GM10266 (cell line): ENCODE measurements at regions not wholly inside any gene's neighbourhood (a gene's known extent, or its start where the extent isn't known, plus 50 kb on each side); places are given as distances from the start of the nearest gene placed in this dataset.

Source experiments
- DNase-seq: peaks from one replicate; pipeline ENCODE4 v3.0.0; 2012; ENCODE audit errors: extremely low spot score
- TF ChIP-seq, protein P1 (sequence below): IDR thresholded peaks from 2 replicates; pipeline ENCODE4 v1.5.1; 2012; ENCODE audit warnings: mild to moderate bottlenecking, low read depth; ENCODE audit not compliant: control insufficient read depth, insufficient read depth; ENCODE audit errors: missing control alignments

DNA sequence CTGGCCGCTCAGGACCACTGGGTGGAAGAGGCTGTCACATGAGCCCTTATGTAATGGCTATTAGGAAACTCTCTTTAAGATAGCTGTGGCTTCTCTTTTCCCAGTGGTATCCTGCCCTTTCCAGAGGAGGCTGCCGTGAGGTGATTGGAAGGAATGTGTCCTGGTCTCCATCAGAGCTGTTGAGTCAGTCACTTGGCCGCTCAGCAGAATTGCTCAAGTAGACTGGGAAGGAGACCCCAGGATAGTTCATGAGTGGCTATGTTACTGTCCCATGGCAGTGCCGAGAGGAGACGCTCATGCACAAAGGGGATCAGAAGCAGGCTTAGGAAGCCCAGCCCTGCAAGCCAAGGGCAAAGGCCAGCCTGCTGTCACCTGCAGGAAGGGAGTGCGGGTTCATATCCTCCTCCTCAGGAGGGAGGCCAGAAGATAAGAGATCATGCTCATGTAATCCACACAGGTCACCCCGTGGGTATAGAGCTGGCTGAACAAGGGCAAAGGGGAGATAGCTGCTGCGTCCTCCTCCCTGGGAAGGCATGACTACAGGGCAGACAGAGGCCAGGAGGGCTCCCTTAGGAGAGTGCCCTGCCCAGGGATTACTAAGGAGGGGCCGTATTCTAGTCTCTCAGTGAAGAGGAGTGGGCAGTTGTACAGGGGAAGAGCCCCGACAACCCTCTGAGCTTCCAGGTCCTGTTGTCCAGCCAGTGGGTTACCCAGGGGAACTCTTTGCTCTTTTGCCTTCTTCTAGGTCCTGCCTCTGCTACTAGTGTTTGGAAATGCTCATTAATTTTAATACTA lies 137.0 kb upstream of the MAX start:
- no peak for DNase-seq
- TF ChIP-seq, protein P1, sequence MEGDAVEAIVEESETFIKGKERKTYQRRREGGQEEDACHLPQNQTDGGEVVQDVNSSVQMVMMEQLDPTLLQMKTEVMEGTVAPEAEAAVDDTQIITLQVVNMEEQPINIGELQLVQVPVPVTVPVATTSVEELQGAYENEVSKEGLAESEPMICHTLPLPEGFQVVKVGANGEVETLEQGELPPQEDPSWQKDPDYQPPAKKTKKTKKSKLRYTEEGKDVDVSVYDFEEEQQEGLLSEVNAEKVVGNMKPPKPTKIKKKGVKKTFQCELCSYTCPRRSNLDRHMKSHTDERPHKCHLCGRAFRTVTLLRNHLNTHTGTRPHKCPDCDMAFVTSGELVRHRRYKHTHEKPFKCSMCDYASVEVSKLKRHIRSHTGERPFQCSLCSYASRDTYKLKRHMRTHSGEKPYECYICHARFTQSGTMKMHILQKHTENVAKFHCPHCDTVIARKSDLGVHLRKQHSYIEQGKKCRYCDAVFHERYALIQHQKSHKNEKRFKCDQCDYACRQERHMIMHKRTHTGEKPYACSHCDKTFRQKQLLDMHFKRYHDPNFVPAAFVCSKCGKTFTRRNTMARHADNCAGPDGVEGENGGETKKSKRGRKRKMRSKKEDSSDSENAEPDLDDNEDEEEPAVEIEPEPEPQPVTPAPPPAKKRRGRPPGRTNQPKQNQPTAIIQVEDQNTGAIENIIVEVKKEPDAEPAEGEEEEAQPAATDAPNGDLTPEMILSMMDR: no peak

DNA sequence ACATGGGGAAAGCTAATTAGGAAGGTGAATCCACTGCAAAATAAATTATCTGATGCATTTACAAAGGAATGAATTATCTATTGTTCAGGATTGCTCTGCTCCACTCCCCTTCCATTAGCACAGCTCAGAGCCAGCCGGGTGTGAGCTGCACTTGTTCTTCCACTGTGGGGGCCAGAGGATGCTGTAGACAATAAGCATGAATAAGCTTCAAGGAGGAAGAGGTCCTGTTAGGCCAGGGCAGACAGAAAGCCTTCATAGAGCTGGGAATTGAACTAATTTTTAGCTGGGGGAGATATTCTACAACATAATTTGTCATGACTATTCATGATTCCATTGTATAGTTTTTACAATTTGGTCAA lies 137.6 kb upstream of the MAX start:
- TF ChIP-seq, protein P1: no peak
- DNase-seq: no peak

DNA sequence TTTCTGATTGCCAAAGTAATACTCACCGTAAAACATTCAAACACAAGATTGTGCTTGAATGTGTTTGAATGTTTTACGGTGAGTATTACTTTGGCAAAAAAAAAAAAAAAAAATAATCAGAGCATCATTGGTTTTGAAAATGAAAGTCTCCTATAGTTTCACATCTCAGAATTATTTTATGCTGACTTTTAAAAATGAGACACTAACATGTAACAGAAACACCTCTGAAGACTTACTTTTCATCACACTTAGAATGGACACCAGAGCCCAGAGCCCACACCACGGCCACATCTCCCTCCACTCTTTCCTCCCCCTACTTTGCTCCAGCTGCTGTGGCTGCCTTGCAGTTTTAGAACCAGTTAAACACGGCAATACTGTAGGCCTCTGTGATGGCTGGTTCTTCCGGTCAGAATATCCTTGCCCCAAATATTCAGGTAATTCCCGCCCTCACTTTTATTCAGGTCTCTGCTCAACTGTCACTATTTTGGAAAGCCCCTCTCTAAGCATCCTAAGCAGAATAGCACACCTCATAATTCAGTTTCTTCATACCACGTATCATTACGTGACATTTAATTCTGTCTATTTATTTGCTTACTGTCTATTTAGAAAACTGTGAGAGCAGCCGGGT lies 138.9 kb upstream of the MAX start:
- DNase-seq: no peak
- TF ChIP-seq, protein P1: no peak

DNA sequence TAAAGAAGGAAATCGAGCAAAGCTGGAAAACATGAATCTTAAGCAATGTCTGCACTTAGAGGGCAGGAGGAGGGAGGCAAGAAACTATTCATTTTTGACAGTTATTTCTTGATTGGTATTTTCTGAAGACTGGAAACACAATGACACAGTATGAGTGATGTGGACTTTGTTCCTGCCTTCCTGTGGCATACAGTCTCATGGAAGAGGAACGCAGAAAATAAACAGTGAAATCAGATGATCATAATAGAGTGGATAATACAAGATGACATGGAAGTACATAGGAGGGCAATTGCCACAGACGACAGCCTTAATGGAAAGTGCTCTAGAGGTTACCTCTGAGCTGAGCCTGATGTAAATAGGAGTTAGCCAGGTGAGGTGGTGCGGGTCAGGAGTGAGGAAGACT lies 140.4 kb upstream of the MAX start:
- no peak for DNase-seq
- TF ChIP-seq, protein P1: no peak

DNA sequence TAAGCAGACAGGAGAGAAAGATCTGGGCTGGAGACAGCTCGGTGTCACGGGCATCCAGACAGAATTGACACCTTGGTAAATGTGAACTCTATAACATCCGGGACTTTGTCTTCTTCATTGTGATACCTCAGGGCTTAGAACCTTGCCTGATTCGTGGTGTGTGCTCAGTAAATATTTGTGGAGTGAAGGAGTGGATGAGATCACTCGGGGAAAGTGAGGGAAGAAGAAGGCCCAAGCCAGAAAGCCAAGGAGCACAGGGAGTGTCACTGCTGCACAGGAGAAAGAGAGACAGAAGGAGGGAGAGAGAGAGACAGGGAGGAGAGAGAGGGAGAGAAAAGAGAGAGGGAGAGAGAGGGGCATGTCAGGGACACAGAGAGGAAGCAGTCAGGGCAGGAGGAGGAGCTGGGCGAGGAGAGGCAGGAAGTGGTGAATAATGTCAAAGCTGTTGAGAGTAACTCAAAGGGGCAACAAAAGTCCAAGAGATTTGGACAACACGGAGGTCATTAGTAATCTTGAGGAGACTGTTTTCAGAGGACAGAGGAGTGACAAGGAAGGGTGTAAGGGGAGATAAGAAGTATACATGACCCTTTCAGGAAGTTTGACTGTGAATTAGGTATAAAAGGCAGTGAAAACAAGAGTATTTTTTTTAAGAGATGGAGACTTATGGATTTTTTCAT lies 141.6 kb upstream of the MAX start:
- DNase-seq: no peak
- TF ChIP-seq, protein P1: no peak

DNA sequence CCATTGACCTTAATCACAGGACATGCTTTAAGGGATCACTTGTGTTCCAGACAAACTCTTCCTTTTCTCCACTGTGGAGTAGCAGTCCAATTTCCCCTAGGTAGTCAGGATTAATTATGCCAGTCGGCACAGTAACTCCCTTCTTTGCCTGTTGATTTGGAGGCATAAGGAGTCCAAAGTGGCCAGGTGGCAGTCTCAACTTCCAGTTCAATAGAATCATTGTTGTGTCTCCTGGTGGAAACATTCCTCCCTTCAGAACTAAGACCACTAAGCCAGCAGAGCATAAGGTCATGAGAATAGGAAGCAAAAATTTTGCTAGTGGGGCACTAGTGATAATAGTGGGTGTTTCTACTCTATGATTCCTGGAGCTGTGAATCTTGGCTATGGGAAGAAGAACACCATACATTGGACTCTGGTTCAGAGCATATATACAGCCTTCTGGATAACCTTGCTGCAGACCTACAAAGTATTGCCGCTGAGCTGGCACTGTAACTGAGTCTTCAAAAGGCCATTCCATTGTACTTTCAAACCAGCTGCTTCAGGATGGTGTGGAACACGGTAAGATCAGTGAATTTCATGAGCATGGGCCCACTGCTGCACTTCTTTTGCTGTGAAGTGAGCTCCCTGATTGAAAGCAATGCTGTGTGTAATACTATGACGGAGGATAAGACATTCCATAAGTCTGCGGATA lies 147.3 kb upstream of the MAX start:
- TF ChIP-seq, protein P1: no peak
- DNase-seq: no peak
